ENCODE measurements at regions not wholly inside any gene's neighbourhood (a gene's known extent, or its start where the extent isn't known, plus 50 kb on each side); places are given as distances from the start of the nearest gene placed in this dataset.

GRCh38 chr6:15730442-15730841 lies 67.6 kb upstream of the DTNBP1 start:
- H3K9ac ChIP-seq (ENCODE audit: low read length) = no peak overlapping the region
- no peaks in the 10 kb centered on the region for H3K9me3 ChIP-seq (ENCODE audit: control insufficient read depth, low read length)
- H3K27me3 ChIP-seq (replicated peaks; ENCODE audit: control insufficient read depth, insufficient read depth, low read length) = peaks cover 32% of the 10 kb centered on the region
- H3K4me3 ChIP-seq (ENCODE audit: low read length) = no peak overlapping the region
- DNase-seq (ENCODE audit: low read depth) = no peak
- H3K36me3 ChIP-seq (ENCODE audit: control insufficient read depth, insufficient read depth, low read length, severe bottlenecking) = no peaks in the 10 kb centered on the region
- H3K4me1 ChIP-seq (ENCODE audit: control insufficient read depth, insufficient read depth, low read length) = no peaks in the 10 kb centered on the region

GRCh38 chr6:15722731-15723130 lies 59.9 kb upstream of the DTNBP1 start:
- no peak overlapping the region for H3K9ac ChIP-seq (ENCODE audit: low read length)
- no peaks in the 10 kb centered on the region for H3K9me3 ChIP-seq (ENCODE audit: control insufficient read depth, low read length)
- H3K4me1 ChIP-seq (ENCODE audit: control insufficient read depth, insufficient read depth, low read length) = no peaks in the 10 kb centered on the region
- no peak for DNase-seq (ENCODE audit: low read depth)
- no peaks in the 10 kb centered on the region for H3K36me3 ChIP-seq (ENCODE audit: control insufficient read depth, insufficient read depth, low read length, severe bottlenecking)
- H3K4me3 ChIP-seq (ENCODE audit: low read length) = no peak overlapping the region
- no peaks in the 10 kb centered on the region for H3K27me3 ChIP-seq (replicated peaks; ENCODE audit: control insufficient read depth, insufficient read depth, low read length)

DNA sequence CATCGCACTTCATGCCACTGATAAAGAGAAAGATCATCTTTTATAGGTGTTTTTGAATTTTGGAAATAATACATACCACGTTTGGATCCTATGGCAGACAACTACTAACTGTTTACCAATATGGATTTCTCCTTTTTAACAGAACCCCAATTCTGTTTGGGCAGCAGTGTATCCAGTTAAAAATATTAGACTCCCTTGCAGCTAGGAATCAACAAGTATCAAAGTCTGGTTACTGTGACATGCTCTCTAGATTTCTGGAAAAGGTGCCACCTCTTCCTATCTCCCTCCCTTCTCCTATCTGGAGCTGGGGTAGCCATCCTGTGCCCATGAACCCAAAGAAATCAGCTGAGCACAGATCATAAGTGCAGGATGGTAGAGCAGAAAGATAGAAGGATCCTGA lies 54.1 kb upstream of the DTNBP1 start:
- H3K4me3 ChIP-seq (ENCODE audit: low read length) = peak overlapping the region; percentile 3

GRCh38 chr6:15715851-15716250 lies 53.0 kb upstream of the DTNBP1 start:
- no peak for DNase-seq (ENCODE audit: low read depth)
- no peak overlapping the region for H3K9ac ChIP-seq (ENCODE audit: low read length)
- H3K36me3 ChIP-seq (ENCODE audit: control insufficient read depth, insufficient read depth, low read length, severe bottlenecking) = no peaks in the 10 kb centered on the region
- H3K27me3 ChIP-seq (replicated peaks; ENCODE audit: control insufficient read depth, insufficient read depth, low read length) = no peaks in the 10 kb centered on the region
- H3K4me1 ChIP-seq (ENCODE audit: control insufficient read depth, insufficient read depth, low read length) = peaks cover 10% of the 10 kb centered on the region
- H3K9me3 ChIP-seq (ENCODE audit: control insufficient read depth, low read length) = peaks cover 14% of the 10 kb centered on the region
- no peak overlapping the region for H3K4me3 ChIP-seq (ENCODE audit: low read length)

More for the DNA sequence above, 54.1 kb upstream of the DTNBP1 start:
- Histone ChIP-seq H3K4me1 (ENCODE audit: control insufficient read depth, insufficient read depth, low read length) (peaks cover 10% of the 10 kb centered on the region), H3K36me3 (ENCODE audit: control insufficient read depth, insufficient read depth, low read length, severe bottlenecking) (no peaks in the 10 kb centered on the region), H3K9ac (ENCODE audit: low read length) (no peak overlapping the region), H3K27me3 (replicated peaks; ENCODE audit: control insufficient read depth, insufficient read depth, low read length) (no peaks in the 10 kb centered on the region), H3K9me3 (ENCODE audit: control insufficient read depth, low read length) (peaks cover 14% of the 10 kb centered on the region)
- DNase-seq (ENCODE audit: low read depth) = no peak

- Histone ChIP-seq H3K9me3 (ENCODE audit: control insufficient read depth, low read length) (peaks cover 14% of the 10 kb centered on the region), H3K4me3 (ENCODE audit: low read length) (no peak overlapping the region), H3K27me3 (replicated peaks; ENCODE audit: control insufficient read depth, insufficient read depth, low read length) (no peaks in the 10 kb centered on the region), H3K4me1 (ENCODE audit: control insufficient read depth, insufficient read depth, low read length) (peaks cover 10% of the 10 kb centered on the region), H3K9ac (ENCODE audit: low read length) (no peak overlapping the region), H3K36me3 (ENCODE audit: control insufficient read depth, insufficient read depth, low read length, severe bottlenecking) (no peaks in the 10 kb centered on the region)
- no peak for DNase-seq (ENCODE audit: low read depth)
These were observed 52.2 kb upstream of the DTNBP1 start for GRCh38 chr6:15715060-15715459.

DNA sequence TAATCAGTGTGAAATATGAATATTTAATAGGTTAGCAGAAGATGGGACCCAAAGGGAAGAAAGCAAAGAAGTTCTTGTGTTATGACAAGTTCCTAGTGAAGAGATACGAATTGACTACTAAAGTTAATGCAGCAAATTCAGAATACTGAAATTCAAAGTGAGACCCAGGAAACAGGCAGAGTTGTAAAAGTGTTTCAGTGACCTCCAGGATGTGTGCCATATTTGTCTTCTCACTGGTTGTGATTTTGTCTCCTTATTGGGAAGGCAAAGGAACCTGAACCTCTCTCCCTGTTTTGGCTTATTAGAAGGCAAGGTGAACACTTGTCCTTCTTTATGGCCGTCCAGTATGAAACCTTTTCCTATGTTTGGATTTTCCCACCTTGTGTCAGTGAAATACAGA lies 51.8 kb upstream of the DTNBP1 start:
- DNase-seq (ENCODE audit: low read depth) = no peak
- peaks cover 10% of the 10 kb centered on the region for H3K4me1 ChIP-seq (ENCODE audit: control insufficient read depth, insufficient read depth, low read length)
- peaks cover 14% of the 10 kb centered on the region for H3K9me3 ChIP-seq (ENCODE audit: control insufficient read depth, low read length)
- no peaks in the 10 kb centered on the region for H3K36me3 ChIP-seq (ENCODE audit: control insufficient read depth, insufficient read depth, low read length, severe bottlenecking)
- no peak overlapping the region for H3K4me3 ChIP-seq (ENCODE audit: low read length)
- no peaks in the 10 kb centered on the region for H3K27me3 ChIP-seq (replicated peaks; ENCODE audit: control insufficient read depth, insufficient read depth, low read length)
- H3K9ac ChIP-seq (ENCODE audit: low read length) = no peak overlapping the region

- Histone ChIP-seq H3K9ac (ENCODE audit: low read length) (no peak overlapping the region), H3K27me3 (replicated peaks; ENCODE audit: control insufficient read depth, insufficient read depth, low read length) (no peaks in the 10 kb centered on the region), H3K4me1 (ENCODE audit: control insufficient read depth, insufficient read depth, low read length) (peaks cover 10% of the 10 kb centered on the region), H3K9me3 (ENCODE audit: control insufficient read depth, low read length) (peaks cover 14% of the 10 kb centered on the region), H3K36me3 (ENCODE audit: control insufficient read depth, insufficient read depth, low read length, severe bottlenecking) (no peaks in the 10 kb centered on the region), H3K4me3 (ENCODE audit: low read length) (no peak overlapping the region)
- DNase-seq (ENCODE audit: low read depth) = no peak
These were observed 50.5 kb upstream of the DTNBP1 start for GRCh38 chr6:15713325-15713724.

DNA sequence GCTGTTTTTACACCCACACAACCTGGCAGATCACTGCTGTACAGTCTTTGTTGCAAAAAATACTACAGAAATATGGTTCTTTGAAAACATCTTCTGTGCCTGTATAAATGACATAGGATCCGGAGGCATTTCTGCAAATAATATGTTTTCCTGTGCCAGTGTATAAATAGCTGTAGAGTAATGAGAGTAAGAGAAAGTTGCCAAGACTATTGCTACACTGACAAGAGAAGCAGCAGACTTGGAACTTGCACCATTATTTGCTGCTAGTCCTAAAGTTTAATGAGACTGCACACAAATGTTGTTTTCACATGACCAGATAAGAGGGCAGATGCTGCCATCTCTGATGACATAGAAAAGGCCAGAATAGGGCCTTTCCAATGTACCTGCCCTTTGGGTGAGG lies 50.0 kb upstream of the DTNBP1 start:
- DNase-seq (ENCODE audit: low read depth) = peak; percentile 22

More for the DNA sequence above, 50.0 kb upstream of the DTNBP1 start:
- Histone ChIP-seq H3K27me3 (replicated peaks; ENCODE audit: control insufficient read depth, insufficient read depth, low read length) (no peaks in the 10 kb centered on the region), H3K9ac (ENCODE audit: low read length) (no peak overlapping the region), H3K4me1 (ENCODE audit: control insufficient read depth, insufficient read depth, low read length) (peaks cover 10% of the 10 kb centered on the region), H3K36me3 (ENCODE audit: control insufficient read depth, insufficient read depth, low read length, severe bottlenecking) (no peaks in the 10 kb centered on the region), H3K9me3 (ENCODE audit: control insufficient read depth, low read length) (peaks cover 14% of the 10 kb centered on the region), H3K4me3 (ENCODE audit: low read length) (no peak overlapping the region)

Measured in adipocyte (in vitro differentiated cells).